Thoracic aorta (tissue), 2 donors: ENCODE measurements at regions not wholly inside any gene's neighbourhood (a gene's known extent, or its start where the extent isn't known, plus 50 kb on each side); places are given as distances from the start of the nearest gene placed in this dataset.
"Not testable (repeated sequence)": the region's sequence is repeated elsewhere in the genome, so short reads cannot be mapped to it uniquely, and the experiment has no call there.

ENCODE experiments used
- ATAC-seq: fragments of 150-250 bp; one replicate; pipeline ENCODE4 v1.8.0; 2017; ENCODE audit warnings: low read depth; ENCODE audit not compliant: insufficient number of reproducible peaks, low FRiP score
- DNase-seq: peaks from one replicate; pipeline ENCODE4 v3.0.0-alpha.2; 2020; ENCODE audit warnings: low spot score
- H3K27ac ChIP-seq, 2 donors: fragments of 200-600 bp; sonication (generic); 1 replicate in 1 of 2; 2 replicates in 1 of 2; pipeline ENCODE4 v1.5.1; 2016; ENCODE audit warnings: mild to moderate bottlenecking in 2 of 2, moderate library complexity in 2 of 2
- H3K27me3 ChIP-seq: fragments of 200-600 bp; sonication (generic); replicated peaks from 2 replicates; pipeline ENCODE4 v1.6.0; 2016; ENCODE audit warnings: mild to moderate bottlenecking; ENCODE audit not compliant: insufficient read depth
- H3K36me3 ChIP-seq: fragments of 200-600 bp; sonication (generic); one replicate; pipeline ENCODE4 v1.5.1; 2016
- H3K4me1 ChIP-seq, 2 donors: fragments of 200-600 bp; sonication (generic); 1 replicate in 1 of 2; 2 replicates in 1 of 2; pipeline versions ENCODE4 v1.5.1 to v1.6.0; 2016; ENCODE audit warnings: low read depth in 2 of 2, mild to moderate bottlenecking in 1 of 2; ENCODE audit not compliant: control insufficient read depth in 1 of 2
- H3K4me3 ChIP-seq: fragments of 200-600 bp; sonication (generic); 2 replicates; pipeline ENCODE4 v1.5.1; 2016; ENCODE audit warnings: mild to moderate bottlenecking
- H3K9me3 ChIP-seq: fragments of 200-600 bp; sonication (generic); 2 replicates; pipeline ENCODE4 v1.5.1; 2016
- TF ChIP-seq, protein P1 (sequence below): fragments of 200-600 bp; sonication (generic); IDR thresholded peaks from one replicate; pipeline ENCODE4 v1.5.1; 2019; ENCODE audit warnings: antibody characterized with exemption

- TF ChIP-seq, protein P1, sequence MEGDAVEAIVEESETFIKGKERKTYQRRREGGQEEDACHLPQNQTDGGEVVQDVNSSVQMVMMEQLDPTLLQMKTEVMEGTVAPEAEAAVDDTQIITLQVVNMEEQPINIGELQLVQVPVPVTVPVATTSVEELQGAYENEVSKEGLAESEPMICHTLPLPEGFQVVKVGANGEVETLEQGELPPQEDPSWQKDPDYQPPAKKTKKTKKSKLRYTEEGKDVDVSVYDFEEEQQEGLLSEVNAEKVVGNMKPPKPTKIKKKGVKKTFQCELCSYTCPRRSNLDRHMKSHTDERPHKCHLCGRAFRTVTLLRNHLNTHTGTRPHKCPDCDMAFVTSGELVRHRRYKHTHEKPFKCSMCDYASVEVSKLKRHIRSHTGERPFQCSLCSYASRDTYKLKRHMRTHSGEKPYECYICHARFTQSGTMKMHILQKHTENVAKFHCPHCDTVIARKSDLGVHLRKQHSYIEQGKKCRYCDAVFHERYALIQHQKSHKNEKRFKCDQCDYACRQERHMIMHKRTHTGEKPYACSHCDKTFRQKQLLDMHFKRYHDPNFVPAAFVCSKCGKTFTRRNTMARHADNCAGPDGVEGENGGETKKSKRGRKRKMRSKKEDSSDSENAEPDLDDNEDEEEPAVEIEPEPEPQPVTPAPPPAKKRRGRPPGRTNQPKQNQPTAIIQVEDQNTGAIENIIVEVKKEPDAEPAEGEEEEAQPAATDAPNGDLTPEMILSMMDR, result no peak
- Histone ChIP-seq H3K27ac (no peak overlapping the region), H3K4me3 (no peak overlapping the region), H3K4me1 (peaks cover 4 to 19% of the 10 kb centered on the region in 2 donors), H3K9me3 (no peaks in the 10 kb centered on the region), H3K36me3 (no peaks in the 10 kb centered on the region), H3K27me3 (no peaks in the 10 kb centered on the region)
- DNase-seq (no peak), ATAC-seq (no peak)
Measured at GRCh38 chr5:167851416-167851815, 440.0 kb upstream of the WWC1 start.

GRCh38 chr5:167852515-167852914 is 438.9 kb upstream of the WWC1 start:
- Histone ChIP-seq H3K27me3 (no peaks in the 10 kb centered on the region), H3K9me3 (no peaks in the 10 kb centered on the region), H3K4me3 (no peak overlapping the region), H3K4me1 (peaks cover 5 to 22% of the 10 kb centered on the region in 2 donors), H3K36me3 (no peaks in the 10 kb centered on the region), H3K27ac (no peak overlapping the region)
- DNase-seq (no peak), ATAC-seq (no peak)
- TF ChIP-seq, protein P1, result no peak

- Histone ChIP-seq H3K27ac (no peak overlapping the region), H3K4me1 (peaks cover 5 to 22% of the 10 kb centered on the region in 2 donors), H3K27me3 (no peaks in the 10 kb centered on the region), H3K9me3 (no peaks in the 10 kb centered on the region), H3K36me3 (no peaks in the 10 kb centered on the region), H3K4me3 (no peak overlapping the region)
- no peak for DNase-seq
- peak; percentile 51 for ATAC-seq
- TF ChIP-seq, protein P1, result no peak
Measured at GRCh38 chr5:167853421-167853820, 438.0 kb upstream of the WWC1 start.

DNA sequence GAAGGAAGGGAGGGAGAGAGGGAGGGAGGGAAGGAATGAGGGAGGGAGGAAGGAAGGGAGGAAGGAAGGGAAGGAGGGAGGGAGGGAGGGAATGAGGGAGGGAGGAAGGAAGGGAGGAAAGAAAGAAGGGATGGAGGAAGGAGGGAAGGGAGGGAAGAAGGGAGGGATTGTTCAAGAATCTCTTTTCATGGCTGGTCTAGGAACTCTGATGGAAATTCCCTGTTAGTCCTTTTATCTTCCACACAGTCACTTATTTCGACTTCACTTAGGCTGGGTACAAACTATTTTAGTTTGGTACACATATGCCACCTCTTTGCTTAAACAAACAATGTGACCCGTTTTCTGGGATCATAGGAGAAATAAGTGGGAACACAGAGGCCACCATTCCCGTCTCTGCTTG is 435.6 kb upstream of the WWC1 start:
- H3K9me3 ChIP-seq, result no peaks in the 10 kb centered on the region
- H3K27ac ChIP-seq, result peak overlapping the region in 1 of 2 donors; percentile 40
- H3K4me1 ChIP-seq, result peaks cover 5 to 19% of the 10 kb centered on the region in 2 donors
- no peak for DNase-seq
- no peaks in the 10 kb centered on the region for H3K27me3 ChIP-seq
- H3K4me3 ChIP-seq, result no peak overlapping the region
- TF ChIP-seq, protein P1, result no peak
- no peak for ATAC-seq
- H3K36me3 ChIP-seq, result no peaks in the 10 kb centered on the region

- H3K9me3 ChIP-seq, result no peaks in the 10 kb centered on the region
- DNase-seq (no peak), ATAC-seq (no peak)
- H3K27me3 ChIP-seq, result no peaks in the 10 kb centered on the region
- H3K27ac ChIP-seq, result no peak overlapping the region
- no peak overlapping the region for H3K4me3 ChIP-seq
- H3K36me3 ChIP-seq, result no peaks in the 10 kb centered on the region
- TF ChIP-seq, protein P1, result no peak
- peaks cover 5 to 11% of the 10 kb centered on the region in 2 donors for H3K4me1 ChIP-seq
Measured at GRCh38 chr5:167857321-167857720, 434.1 kb upstream of the WWC1 start.

GRCh38 chr5:167858186-167858855 is 433.1 kb upstream of the WWC1 start:
- H3K36me3 ChIP-seq, H3K27ac ChIP-seq, ATAC-seq, H3K27me3 ChIP-seq, H3K4me3 ChIP-seq, DNase-seq, H3K9me3 ChIP-seq: not testable (repeated sequence)
- peaks cover 5 to 11% of the 10 kb centered on the region in 2 donors for H3K4me1 ChIP-seq
